Fibroblast of skin of right biceps (primary cell): ENCODE measurements at regions not wholly inside any gene's neighbourhood (a gene's known extent, or its start where the extent isn't known, plus 50 kb on each side); places are given as distances from the start of the nearest gene placed in this dataset.

Experiments
- DNase-seq: peaks from one replicate; pipeline ENCODE4 v3.0.0-alpha.2; 2013

DNA sequence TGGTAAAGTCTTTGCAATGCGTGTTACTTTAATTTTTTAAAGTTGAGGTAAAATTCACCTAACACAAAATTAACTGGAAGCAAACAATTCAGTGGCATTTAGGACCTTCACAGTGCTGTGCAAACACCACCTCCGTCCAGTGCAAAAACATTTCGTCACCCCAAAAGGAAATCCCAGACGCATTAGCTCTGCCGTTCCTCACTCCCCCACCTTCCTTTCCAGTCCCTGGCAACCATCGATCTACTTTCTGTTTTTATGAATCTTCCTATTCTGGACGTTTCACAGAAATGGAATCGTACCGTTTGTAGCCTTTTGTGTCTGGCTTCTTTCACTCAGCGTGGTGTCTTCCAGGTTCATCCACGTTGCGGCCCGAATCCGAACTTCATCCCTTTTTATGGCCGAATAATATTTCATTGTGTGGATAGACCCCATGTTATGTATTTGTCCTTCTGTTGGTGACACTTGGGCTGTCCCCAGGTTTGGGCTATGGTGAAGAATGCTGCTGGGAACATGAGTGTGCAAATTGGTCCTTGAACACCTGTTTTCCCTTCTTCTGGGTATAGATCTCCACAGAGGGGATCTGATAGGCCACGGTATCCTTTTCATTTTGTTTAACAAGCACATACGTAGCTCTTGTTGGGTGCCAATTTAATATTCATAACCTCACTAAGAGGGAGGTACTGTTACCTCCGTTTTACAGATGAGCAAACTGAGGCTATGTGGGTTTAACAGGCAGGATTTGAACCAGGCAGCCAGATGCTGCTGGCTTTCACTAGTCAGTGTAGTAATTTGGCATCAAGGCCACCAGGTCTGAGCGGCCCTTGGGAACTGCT, 232.0 kb upstream of the GSE1 start:
- DNase-seq: no peak

DNA sequence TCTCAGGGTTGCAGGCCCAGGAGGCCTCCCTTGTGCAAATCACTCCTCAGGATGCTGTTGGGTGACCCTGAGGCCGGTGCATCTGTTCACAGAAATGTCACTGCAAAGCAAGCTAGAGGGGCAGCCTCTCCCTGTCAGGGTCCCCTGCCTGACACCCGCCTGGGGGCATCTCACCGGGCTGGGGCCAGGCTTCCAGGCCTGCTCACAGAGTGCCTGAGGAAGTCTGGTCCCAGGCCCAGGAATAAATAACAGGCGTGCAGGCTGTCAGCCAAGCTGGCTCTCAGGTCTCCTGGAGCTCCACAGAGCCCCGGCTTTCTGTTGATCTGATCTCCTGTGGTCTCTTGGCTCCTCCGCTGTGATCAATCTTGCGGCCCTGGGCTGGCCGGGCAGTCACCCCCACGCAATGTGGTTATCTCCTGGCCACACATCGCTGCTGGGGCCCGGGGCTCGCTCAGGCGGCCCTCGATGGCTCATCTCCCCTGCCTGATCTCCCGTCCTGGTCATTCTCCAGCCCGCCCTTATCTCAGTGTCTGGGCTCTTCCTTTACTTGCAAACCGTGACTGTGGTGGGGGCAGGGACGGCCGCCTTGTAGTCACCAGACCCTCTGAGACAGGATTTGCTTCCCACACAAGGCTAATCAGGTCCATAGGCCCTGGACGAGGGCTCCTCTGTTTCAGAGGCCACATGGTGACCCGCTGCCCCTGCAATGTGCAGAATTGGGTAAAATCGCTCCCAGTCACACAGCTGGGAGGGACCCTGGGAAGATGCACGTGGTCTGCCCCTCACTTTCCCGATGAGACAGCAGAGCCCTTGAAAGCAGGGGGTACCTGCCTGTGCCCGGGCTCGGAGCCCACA, 231.2 kb upstream of the GSE1 start:
- peak; percentile 49 for DNase-seq

DNA sequence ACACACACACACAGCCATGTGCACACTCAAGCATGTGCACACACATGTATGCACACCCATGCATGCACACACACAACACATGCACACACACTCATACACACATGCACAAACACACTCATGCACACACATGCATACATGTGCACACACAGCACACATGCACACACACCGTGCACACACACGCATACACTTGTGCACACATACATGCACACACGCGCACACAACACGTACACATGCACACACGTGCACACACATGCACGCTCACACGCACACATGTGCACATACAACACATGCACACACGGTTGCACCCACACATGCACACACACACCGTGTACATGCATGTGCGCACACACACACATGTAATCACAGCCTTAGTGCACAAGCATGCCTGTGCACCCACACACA, 230.4 kb upstream of the GSE1 start:
- DNase-seq: no peak

DNA sequence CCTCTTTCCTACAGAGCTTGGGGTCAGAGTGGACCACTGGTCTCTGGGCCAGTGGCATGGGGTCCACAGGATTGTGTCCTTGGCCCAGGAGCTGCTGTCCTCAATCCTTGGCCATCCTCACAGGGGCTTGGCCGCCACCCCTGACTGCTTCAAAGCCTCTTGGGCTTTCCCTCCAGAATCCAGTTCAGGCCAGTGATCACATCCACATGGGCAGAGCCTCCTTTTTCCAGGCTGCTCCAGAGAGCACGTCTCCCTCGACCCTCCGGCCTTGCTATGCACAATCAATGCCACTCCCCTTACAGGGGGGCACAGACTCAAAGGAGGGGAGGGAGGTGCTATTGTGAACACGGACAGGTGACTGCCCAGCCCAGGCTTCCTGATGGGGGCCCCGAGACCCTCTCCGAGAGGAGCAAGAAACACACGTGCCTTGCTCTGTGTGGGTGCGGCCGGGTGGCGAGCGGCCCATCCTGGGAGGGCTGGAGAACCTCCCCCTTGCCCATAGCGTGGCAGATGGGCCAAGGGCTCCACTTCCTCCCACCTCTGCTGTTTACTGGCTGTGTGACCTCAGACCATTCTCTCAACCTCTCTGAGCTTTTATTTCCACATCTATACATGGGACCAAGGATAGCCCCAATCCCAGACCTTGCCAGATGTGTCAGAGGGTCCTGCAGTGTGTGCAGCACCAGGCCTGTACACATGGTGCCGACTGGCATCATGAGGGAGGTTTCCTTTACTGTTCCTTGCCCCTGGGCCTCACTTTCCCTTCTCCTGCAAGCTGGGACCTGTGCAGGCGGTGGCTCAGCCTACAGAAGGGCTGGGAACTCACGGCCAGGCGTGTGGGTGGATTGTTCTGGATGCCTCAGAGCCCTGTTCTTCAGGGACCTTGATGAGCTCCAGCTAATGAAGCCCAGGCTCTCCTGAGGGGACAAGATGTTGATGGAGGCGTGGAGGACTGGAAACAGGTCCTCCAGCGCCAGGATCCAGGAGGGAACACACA, 229.0 kb upstream of the GSE1 start:
- no peak for DNase-seq

DNA sequence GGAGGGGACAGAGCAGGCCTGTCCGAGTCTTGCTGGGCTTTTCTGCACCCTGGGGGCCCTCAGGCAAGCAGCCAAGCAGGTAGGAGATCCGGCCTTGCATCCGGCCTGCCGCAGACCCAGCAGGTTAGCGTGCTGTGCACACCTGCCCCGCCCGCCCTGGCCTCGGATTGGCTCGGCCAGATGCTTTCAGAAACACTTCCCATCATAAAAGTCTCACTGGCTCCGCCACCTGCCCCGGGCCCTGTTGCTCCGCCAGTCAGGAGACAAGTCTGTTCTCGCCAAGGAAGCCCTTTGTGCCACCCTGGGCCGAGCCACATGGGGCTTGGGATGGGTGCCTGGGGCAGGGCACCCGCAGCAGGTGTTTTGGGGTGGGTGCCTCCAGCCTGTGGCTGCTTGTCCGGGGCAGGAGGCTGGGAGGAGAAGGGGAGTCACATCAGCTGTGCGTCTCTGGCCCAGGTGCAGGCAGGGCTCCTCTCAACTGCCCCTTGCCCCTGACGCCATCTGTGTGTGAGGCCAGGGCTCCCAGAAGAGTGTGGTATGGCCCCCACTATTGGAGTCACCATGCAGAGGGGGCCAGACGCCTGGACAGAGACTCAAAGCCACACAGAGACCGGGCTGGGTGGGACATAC, 228.2 kb upstream of the GSE1 start:
- no peak for DNase-seq

DNA sequence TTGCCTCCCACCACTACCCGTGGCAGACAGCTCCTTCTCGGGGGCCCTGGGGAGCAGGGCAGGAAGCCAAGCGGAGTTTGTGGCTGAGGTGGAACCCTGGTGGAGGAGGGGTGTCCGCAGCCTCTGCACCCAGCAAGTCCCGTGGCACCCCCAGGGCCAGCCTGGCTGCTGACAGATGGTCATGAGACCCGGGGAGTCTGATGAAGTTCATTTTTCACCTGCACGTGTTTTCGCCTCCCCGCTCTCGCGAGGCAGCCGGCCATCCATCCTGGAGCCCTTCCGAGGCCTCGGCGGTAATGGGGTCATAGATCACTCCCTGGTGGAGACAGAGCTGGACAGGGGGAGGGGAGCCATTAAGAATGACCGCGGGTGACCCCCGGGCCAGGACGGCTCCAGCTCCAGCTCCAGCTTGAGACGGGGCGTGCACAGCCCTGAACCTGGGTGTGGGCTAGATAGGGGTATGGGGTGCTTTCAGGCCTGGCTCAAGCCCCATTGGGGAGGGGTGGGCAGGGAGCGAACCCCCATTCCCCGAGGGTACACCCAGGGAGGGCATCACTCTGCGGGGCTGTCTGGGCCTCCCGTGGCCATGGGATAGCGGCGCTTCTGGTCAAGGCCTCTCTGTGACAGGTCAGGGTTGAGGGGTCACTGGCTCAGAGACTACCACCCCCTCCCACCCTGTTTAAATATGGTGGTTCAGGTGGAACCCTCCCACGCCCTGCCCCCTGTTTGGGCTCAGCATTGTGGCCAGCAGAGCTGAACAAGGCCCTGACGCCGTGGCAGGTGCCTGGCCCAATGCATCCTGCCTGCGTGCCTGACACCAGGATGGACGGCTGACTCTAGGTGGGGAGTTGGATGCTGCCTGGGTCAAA, 227.4 kb upstream of the GSE1 start:
- no peak for DNase-seq

DNA sequence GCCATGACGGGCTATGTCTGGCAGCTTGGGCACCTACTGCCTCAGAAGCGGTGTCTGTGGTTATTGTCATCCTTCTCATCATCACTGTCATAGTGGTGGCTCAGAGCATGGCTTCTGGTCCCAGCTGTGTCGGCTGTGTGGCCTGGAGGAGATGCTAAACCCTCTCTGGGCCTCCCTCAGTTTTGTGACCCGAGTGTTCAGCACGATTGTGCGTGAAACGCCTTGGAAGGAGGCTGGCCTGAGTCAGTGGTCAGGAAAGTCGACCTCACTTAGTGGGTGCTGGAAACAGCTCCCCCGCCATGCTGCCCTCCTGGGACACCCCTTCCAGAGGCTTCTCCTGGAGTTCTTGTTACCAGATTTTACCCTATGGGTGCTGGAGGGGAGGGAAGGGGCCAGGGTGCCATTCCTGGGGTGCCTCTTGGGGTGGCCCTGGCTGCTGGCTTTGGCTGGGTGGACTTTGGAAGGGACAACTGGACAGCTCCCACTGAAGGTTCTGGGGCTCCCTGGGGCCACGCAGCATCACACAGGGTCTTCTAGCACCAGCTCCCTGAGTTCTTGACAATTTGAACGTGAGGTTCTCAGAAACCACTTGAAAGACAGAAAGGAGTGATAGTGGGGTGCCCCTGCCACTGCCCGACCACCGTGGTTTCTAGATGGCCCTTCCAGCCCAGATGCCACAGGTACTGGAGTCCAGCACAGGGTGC, 226.5 kb upstream of the GSE1 start:
- no peak for DNase-seq

DNA sequence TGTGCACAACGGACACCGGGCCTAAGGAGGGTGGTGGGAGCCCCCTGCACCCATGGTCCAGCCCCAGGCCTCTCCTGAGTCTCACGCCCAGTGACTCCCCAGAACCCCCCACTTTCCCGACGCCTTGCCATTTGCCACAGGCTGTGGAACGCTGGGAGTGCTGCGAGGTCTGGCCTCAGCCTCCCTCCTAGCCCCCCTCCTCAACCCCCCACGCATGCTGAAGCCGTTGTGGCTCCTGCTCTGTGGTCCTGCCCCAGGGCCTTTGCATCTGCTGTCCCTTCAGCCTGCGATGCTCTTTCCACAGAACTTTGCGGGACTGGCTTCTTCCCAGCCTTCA, 226.0 kb upstream of the GSE1 start:
- no peak for DNase-seq

DNA sequence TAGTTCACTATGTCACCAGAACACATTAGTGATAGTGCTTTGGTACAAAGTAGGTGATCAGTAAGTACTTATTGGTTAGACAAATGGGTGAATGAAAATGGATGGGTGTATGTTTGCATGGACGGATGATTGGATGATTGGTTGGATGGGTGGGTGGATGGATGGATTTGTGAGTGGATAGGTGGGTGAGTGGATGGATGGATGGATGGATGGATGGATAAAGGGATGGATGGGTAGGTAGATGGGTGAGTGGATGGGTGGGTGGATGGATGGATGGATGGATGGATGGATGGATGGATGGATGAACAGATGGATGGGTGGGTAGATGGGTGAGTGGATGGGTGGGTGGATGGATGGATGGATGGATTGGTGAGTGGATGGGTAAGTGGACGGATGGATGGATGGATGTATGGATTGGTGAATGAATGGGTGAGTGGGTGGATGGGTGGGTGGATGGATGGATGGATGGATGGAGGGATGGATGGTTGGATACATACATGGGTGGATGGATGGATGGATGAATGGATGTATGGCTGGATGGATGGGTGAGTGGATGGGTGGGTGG, 225.3 kb upstream of the GSE1 start:
- no peak for DNase-seq

DNA sequence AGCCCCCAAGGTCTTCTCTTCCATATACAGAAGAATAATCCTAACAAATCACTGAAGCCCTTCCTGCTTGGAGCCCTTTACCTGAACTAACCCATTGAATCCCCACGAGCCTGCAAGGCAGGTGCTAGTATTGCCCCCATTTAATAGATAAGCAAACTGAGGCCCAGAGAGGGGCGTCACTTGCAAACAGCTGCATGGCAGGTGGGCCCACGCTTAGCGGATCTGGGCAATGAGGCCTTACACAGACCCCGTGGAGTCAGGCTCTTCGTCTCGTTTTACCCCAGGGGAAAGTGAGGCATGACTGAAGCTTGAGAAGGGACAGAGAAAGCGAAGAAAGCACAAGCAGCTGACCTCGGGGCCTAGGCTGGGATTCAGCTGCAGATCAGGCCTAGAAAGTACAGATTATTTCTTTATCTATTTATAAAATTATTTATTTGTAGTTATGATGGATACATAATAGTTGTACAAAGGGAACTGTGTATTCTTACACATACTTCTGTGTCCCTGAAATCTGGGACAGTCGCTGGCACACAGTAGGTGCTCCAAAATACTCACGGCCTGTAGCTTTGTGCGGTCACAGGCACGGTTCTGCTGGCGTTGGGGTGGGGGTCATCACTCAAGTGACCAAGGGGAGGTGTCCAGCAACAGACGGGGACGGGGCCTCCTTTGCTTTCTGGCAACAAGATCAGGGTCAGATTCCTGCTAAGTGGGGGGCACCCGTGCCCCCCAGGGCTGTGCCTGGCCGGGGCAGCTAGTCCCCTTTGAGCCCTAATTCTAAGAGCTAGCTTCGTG, 223.2 kb upstream of the GSE1 start:
- DNase-seq: no peak

DNA sequence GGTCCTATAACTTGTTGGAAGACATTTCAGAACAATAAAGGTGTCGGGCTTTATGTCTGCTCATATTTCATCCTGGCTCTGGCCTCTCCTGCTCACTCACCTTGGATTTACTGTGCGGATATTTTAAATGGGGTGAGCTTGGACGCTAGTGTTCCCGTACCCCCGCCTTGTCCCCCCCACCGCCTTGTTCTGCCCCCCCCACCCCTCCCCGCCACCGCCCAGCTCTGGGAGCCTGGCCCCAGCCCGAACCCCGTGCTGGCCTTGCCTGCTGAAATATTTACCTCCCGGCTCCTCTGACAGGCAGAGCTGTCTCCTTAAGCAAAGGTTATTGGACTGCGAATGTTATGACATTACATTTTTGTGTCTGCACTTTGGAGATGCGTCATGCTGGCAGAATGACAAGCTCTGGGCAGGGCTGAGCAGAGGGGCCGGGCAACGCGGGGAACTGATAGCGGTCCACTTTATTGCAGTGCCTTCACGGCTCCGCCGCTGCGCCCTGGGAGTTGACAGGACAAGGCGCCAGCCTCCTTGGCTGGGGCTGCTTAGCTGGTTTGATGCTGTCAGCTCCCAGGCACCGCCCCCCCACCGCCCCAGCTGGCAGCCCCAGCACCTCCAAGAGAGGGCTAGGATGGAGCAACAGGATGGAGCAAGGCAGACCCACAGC, 222.5 kb upstream of the GSE1 start:
- DNase-seq: peak; percentile 90

DNA sequence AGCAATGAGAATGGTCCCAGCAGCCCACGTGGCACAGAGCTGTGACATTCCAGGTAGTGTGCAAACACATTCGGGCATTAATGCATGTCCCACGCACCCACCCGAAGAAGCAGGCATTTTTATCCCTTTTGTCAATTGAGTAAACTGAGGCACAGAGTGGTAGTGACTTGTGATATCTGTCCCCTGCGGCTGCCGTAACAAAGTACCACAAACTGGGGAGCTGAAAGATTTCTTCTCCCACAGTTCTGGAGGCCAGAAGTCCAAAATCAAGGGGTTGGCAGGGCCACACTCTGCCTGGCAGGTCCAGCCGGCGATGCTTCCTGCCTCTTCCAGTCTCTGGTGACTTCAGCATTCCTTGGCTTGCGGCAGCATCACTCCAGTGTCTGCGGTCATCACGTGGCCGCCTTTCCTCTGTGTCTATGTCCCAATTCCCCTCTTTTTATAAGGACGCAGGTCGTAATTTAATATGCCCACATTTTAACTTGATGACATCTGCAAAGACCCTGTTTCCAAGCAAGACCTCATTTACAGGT, 221.9 kb upstream of the GSE1 start:
- no peak for DNase-seq

DNA sequence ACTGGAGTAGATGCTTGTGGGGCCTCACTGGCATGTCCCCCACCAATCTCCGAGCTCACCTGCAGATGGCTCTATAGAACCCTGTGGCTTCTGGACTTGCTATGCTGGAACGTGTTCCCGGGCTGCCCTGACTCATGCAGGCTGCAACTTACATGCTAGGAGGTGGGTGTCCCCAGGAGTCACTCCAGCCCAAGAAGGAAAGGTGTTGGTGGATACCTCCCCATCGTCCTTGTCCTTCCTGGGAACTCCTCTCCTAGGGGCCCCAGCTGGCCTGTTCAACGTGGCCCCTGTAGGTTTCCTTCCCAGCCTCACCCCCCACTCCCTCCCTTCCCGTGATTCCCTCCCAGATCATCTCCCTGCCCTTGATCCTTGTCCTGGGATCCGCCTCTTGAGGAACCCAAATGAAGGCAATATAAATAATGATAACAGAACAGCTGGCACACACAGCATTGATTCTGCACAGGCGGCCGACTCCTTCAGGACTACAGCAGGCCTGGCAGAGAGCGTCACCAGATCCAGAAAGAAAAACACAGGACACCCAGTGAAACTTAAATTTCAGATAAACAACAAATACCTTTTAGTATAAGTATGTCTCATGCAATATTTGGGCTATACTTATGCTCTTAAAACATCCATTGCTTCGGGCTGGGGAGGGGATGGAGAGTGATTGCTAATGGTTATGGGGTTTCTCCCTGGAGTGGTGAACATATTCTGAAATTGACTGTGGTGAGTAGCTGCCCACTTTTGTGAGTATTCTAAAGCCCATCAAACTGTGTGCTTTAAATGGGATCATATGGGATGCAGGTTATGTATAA, 221.1 kb upstream of the GSE1 start:
- DNase-seq: peak; percentile 26

DNA sequence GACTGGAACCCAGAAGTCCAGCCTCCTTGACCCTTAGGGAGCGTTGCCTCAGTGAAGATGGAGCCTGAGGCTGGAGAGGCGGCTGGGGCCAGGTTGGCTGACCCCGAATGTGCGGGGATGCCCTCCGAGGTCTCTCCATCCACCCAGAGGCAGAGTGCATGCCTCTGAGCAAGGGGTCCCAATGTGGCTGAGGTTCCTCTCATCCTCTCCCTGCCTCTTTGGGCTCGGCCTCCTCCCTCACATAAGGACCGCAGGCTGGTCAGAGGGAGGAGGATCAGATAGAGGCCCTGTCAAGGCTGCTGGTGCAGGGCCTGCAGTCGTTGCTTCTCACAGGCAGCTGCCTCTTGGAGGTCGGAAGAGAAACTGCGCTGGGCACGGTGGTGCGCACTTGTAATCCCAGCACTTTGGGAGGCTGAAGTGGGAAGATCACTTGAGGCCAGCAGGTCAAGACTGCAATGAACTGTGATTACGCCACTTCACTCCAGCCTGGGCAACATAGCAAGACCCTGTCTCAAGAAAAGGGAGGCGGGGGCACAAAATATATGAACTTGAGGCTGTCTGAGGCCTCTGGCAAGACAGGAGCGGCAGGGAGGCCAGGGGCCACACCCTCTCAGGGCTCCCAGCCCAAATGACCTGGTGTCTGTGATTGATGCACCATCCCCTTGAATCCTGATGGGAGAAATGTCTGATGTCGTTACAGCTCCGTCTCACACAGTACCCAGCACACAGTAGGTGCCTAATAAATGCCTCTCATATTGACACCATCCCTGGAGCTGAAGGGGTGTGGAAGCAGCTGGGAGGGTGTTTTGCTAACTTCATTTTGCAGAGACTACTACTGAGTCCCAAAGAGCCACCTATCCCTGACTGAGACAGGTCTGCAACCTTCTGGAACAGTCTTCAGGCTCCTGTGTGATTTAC, 220.1 kb upstream of the GSE1 start:
- DNase-seq: no peak

DNA sequence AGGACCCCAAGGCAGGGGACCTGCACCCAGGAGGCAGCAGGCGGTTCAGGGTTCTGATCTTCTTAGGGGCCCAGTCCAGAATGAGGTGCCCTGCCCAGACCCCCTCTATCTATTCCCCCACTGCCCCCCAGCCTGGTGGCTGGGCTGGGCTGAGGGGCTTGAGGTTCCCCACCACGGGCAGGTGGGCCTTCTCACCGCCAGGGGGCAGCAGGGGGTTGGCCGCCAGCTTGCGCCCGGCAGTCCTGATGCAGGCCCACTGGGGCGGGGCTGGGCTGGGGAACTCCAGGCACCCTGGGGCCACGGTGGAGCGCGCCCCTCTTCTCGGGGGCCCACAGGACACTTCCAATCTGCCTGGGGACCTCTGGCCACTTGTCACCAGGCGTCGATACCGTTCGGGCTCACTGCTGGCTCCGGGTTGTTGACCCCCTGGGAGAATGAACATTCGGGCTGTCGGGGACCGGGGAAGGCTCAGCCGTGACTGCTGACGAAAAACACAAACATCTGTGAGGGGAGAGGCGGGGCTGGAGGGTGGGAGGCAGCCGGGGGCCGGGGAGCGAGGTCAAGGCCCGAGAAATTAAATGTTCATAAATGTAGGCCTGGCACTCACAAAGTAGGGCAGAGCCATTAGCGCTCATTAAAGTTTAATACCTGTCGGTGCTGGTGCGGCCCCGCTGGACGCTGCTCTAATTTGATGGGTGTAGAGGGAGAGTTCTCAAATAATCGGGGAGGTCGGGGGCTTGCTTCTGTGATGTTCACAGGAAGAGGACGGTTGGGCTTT, 219.3 kb upstream of the GSE1 start:
- DNase-seq: peak; percentile 60
